Calu3 (cell line): ENCODE measurements at regions not wholly inside any gene's neighbourhood (a gene's known extent, or its start where the extent isn't known, plus 50 kb on each side); places are given as distances from the start of the nearest gene placed in this dataset.

Experiments
- BruUV-seq: library from RNA; stranded (reverse); fragments of 400-500 nt; replicated peaks from 2 replicates; lab custom pipeline; 2021; lab: Mats Ljungman, UMichigan
- CTCF ChIA-PET: fragments of 300-600 bp; sonication (Branson Sonifier 250); formaldehyde crosslinking; loops from one replicate; lab custom pipeline; 2022; ENCODE audit warnings: antibody characterized with exemption; lab: Charles Lee
- DNase-seq: peaks from one replicate; pipeline ENCODE4 v3.0.0; 2022
- H3K27ac Mint-ChIP-seq: one replicate; pipeline ENCODE4 v1.8.0; 2022; ENCODE audit warnings: mixed read lengths; ENCODE audit not compliant: unreplicated experiment
- H3K27me3 Mint-ChIP-seq: one replicate; pipeline ENCODE4 v1.8.0; 2022; ENCODE audit warnings: mixed read lengths; ENCODE audit not compliant: unreplicated experiment
- H3K36me3 Mint-ChIP-seq: one replicate; pipeline ENCODE4 v1.8.0; 2022; ENCODE audit warnings: mild to moderate bottlenecking, moderate library complexity, mixed read lengths; ENCODE audit not compliant: insufficient read depth, unreplicated experiment
- H3K4me1 Mint-ChIP-seq: one replicate; pipeline ENCODE4 v1.8.0; 2022; ENCODE audit warnings: mild to moderate bottlenecking, low read depth, mixed read lengths; ENCODE audit not compliant: unreplicated experiment
- H3K4me3 Mint-ChIP-seq: one replicate; pipeline ENCODE4 v1.8.0; 2022; ENCODE audit warnings: mild to moderate bottlenecking, low read depth, moderate library complexity, mixed read lengths; ENCODE audit not compliant: unreplicated experiment
- H3K9me3 Mint-ChIP-seq: one replicate; pipeline ENCODE4 v1.8.0; 2022; ENCODE audit warnings: low read depth, mixed read lengths; ENCODE audit not compliant: unreplicated experiment
- CTCF ChIP-seq: fragments of 200-600 bp; IDR thresholded peaks from one replicate; pipeline ENCODE4 v1.8.0; 2022; ENCODE audit warnings: antibody characterized with exemption; ENCODE audit not compliant: unreplicated experiment
- intact Hi-C: fragments of 100-400 bp; cut with micrococcal nuclease; formaldehyde crosslinking; loops from one replicate; pipeline ENCODE4 v1.10.0; 2022; ENCODE audit not compliant: unreplicated experiment

GRCh38 chr11:22558664-22559063 lies 67.0 kb downstream of the FANCF start:
- CTCF ChIA-PET: no interaction called here

GRCh38 chr11:22556381-22556780 lies 69.2 kb downstream of the FANCF start:
- Mint-ChIP-seq H3K27me3 (no peaks in the 10 kb centered on the region), H3K4me1 (no peaks in the 10 kb centered on the region), H3K27ac (no peak overlapping the region), H3K4me3 (no peak overlapping the region), H3K9me3 (no peaks in the 10 kb centered on the region), H3K36me3 (no peaks in the 10 kb centered on the region)
- TF ChIP-seq CTCF: no peak
- BruUV-seq: no TSS peak
- DNase-seq: no peak
- CTCF ChIA-PET: no interaction called here
- intact Hi-C loops: no loop called here

More at GRCh38 chr11:22558664-22559063, 67.0 kb downstream of the FANCF start:
- Mint-ChIP-seq H3K9me3 (no peaks in the 10 kb centered on the region), H3K4me1 (no peaks in the 10 kb centered on the region), H3K27ac (no peak overlapping the region), H3K4me3 (no peak overlapping the region), H3K27me3 (no peaks in the 10 kb centered on the region), H3K36me3 (no peaks in the 10 kb centered on the region)
- intact Hi-C loops: no loop called here
- no peak for DNase-seq
- BruUV-seq: no TSS peak
- TF ChIP-seq CTCF: no peak

GRCh38 chr11:22555881-22556280 lies 69.7 kb downstream of the FANCF start:
- no peak for DNase-seq
- Mint-ChIP-seq H3K4me3 (no peak overlapping the region), H3K27ac (no peak overlapping the region), H3K27me3 (no peaks in the 10 kb centered on the region), H3K4me1 (no peaks in the 10 kb centered on the region), H3K36me3 (no peaks in the 10 kb centered on the region), H3K9me3 (no peaks in the 10 kb centered on the region)
- intact Hi-C loops: no loop called here
- BruUV-seq: no TSS peak
- no peak for TF ChIP-seq CTCF
- CTCF ChIA-PET: no interaction called here

- Mint-ChIP-seq H3K27ac (no peak overlapping the region), H3K4me3 (no peak overlapping the region), H3K4me1 (no peaks in the 10 kb centered on the region), H3K9me3 (no peaks in the 10 kb centered on the region), H3K27me3 (no peaks in the 10 kb centered on the region), H3K36me3 (no peaks in the 10 kb centered on the region)
- intact Hi-C loops: no loop called here
- DNase-seq: no peak
- BruUV-seq: no TSS peak
- TF ChIP-seq CTCF: no peak
- CTCF ChIA-PET: no interaction called here
These were observed 71.4 kb downstream of the FANCF start for GRCh38 chr11:22554221-22554620.
